Tibial nerve (tissue), 3 donors: ENCODE measurements at regions not wholly inside any gene's neighbourhood (a gene's known extent, or its start where the extent isn't known, plus 50 kb on each side); places are given as distances from the start of the nearest gene placed in this dataset.

Experiments
- EP300 ChIP-seq, 2 donors: sonication (generic); formaldehyde crosslinking; IDR thresholded peaks; one replicate each; pipeline ENCODE4 v1.6.1; 2017; ENCODE audit warnings: antibody characterized with exemption in 2 of 2, mild to moderate bottlenecking in 1 of 2
- POLR2A ChIP-seq, 2 donors: fragments of 450-650 bp; IDR thresholded peaks; one replicate each; pipeline ENCODE4 v1.6.1; 2017; ENCODE audit warnings: antibody characterized with exemption in 2 of 2, mild to moderate bottlenecking in 2 of 2, moderate library complexity in 2 of 2

DNA sequence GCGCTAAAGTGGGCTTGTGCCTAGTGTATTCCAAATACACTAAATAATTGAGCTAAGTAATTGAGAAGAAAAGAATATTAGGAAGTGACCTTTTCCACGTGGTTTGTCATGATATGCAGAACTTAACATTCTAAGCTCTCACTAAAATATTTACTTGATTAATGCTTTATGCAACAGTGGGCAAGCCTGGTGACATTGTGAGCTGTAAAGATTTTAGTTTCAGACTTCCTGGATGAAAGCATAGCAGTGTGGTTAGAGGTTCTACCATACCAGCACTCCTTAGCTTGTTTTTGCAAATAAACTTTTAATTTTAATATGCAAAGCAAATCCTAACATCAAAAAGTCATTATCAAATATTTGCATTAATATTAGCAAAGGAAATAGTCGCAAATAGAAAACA lies 1065.1 kb upstream of the SPRY2 start:
- TF ChIP-seq EP300 (IDR thresholded peaks at IDR 0.05) (no peak), POLR2A (IDR thresholded peaks at IDR 0.05) (no peak)
